ENCODE measurements at regions not wholly inside any gene's neighbourhood (a gene's known extent, or its start where the extent isn't known, plus 50 kb on each side); places are given as distances from the start of the nearest gene placed in this dataset.

DNA sequence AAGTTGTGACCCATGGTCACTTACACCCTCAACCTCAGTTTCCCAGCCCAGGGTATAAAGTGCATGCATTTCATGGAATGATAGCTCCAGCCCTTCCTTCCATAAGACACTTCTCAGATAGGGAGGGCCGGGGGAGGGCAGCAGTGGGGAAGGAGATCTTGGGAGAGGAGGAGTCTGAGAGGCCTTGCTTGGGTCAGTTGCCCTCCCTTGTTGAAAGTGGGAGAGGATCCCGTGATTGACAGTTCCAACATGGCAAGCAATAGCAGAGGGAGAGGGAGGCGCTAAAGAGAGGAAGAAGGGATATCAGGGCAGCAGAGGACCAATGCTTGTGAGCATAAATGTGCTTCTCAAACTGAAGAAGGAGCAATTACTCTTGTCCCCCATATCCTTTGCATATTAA lies 244.4 kb downstream of the CHRM3 start:
- TF ChIP-seq, protein P1, sequence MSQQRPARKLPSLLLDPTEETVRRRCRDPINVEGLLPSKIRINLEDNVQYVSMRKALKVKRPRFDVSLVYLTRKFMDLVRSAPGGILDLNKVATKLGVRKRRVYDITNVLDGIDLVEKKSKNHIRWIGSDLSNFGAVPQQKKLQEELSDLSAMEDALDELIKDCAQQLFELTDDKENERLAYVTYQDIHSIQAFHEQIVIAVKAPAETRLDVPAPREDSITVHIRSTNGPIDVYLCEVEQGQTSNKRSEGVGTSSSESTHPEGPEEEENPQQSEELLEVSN (IDR thresholded peaks at IDR 0.05; ENCODE audit: borderline replicate concordance, low read depth), result no peak
- TF ChIP-seq POLR2AphosphoS2 (conservative IDR thresholded peaks at IDR 0.05; ENCODE audit: low read length), result no peak
- TF ChIP-seq, protein P2, sequence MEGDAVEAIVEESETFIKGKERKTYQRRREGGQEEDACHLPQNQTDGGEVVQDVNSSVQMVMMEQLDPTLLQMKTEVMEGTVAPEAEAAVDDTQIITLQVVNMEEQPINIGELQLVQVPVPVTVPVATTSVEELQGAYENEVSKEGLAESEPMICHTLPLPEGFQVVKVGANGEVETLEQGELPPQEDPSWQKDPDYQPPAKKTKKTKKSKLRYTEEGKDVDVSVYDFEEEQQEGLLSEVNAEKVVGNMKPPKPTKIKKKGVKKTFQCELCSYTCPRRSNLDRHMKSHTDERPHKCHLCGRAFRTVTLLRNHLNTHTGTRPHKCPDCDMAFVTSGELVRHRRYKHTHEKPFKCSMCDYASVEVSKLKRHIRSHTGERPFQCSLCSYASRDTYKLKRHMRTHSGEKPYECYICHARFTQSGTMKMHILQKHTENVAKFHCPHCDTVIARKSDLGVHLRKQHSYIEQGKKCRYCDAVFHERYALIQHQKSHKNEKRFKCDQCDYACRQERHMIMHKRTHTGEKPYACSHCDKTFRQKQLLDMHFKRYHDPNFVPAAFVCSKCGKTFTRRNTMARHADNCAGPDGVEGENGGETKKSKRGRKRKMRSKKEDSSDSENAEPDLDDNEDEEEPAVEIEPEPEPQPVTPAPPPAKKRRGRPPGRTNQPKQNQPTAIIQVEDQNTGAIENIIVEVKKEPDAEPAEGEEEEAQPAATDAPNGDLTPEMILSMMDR (IDR thresholded peaks at IDR 0.05), result no peak
- TF ChIP-seq EP300 (IDR thresholded peaks at IDR 0.05), result no peak
- TF ChIP-seq ZC3H11A (IDR thresholded peaks at IDR 0.05), result no peak
- TF ChIP-seq POLR2A (IDR thresholded peaks at IDR 0.05; ENCODE audit: low read length), result no peak
- TF ChIP-seq BHLHE40 (IDR thresholded peaks at IDR 0.05; ENCODE audit: low read depth, low read length), result no peak
- TF ChIP-seq HOXA7 (CRISPR knock-in tag; IDR thresholded peaks at IDR 0.05), result no peak
- TF ChIP-seq, protein P3, sequence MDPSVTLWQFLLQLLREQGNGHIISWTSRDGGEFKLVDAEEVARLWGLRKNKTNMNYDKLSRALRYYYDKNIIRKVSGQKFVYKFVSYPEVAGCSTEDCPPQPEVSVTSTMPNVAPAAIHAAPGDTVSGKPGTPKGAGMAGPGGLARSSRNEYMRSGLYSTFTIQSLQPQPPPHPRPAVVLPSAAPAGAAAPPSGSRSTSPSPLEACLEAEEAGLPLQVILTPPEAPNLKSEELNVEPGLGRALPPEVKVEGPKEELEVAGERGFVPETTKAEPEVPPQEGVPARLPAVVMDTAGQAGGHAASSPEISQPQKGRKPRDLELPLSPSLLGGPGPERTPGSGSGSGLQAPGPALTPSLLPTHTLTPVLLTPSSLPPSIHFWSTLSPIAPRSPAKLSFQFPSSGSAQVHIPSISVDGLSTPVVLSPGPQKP (IDR thresholded peaks at IDR 0.05; ENCODE audit: low read depth, low read length), result no peak
- no peak for TF ChIP-seq FOSL2 (IDR thresholded peaks at IDR 0.05)
- no peak for TF ChIP-seq FOSL2 (CRISPR knock-in tag; IDR thresholded peaks at IDR 0.05)
- TF ChIP-seq RAD21 (conservative IDR thresholded peaks at IDR 0.05 in 1 of 2, IDR thresholded peaks at IDR 0.05 in 1 of 2), result no peak
- TF ChIP-seq HDAC2 (IDR thresholded peaks at IDR 0.05), result no peak
- TF ChIP-seq SREBF2 (IDR thresholded peaks at IDR 0.05), result no peak
- no peak for TF ChIP-seq CBX8 (IDR thresholded peaks at IDR 0.05)

Data from A549 (cell line).